Peyer's patch (tissue), 4 donors: ENCODE measurements at regions not wholly inside any gene's neighbourhood (a gene's known extent, or its start where the extent isn't known, plus 50 kb on each side); places are given as distances from the start of the nearest gene placed in this dataset.

Source experiments
- DNase-seq, 3 donors: peaks; one replicate each; pipeline ENCODE4 v3.0.0-alpha.2; 2017 to 2019
- H3K27ac ChIP-seq, 4 donors: fragments of 200-600 bp; sonication (generic); one replicate each; pipeline ENCODE4 v1.5.1; 2016 to 2019
- H3K27me3 ChIP-seq, 2 donors: fragments of 200-600 bp; sonication (generic); one replicate each; pipeline ENCODE4 v1.5.1; 2019
- H3K36me3 ChIP-seq, 3 donors: fragments of 200-600 bp; sonication (generic); one replicate each; pipeline ENCODE4 v1.5.1; 2016 to 2019
- H3K4me1 ChIP-seq, 4 donors: fragments of 200-600 bp; sonication (generic); one replicate each; pipeline ENCODE4 v1.5.1; 2016 to 2019
- H3K4me3 ChIP-seq, 4 donors: fragments of 200-600 bp; sonication (generic); 1 replicate in 3 of 4; 2 replicates in 1 of 4; pipeline ENCODE4 v1.5.1; 2016 to 2019; ENCODE audit warnings: mild to moderate bottlenecking in 1 of 4
- H3K9me3 ChIP-seq, 4 donors: fragments of 200-600 bp; sonication (generic); one replicate each; pipeline ENCODE4 v1.5.1; 2016 to 2019; ENCODE audit warnings: mild to moderate bottlenecking in 1 of 4
- POLR2A ChIP-seq, 2 donors: fragments of 450-650 bp; IDR thresholded peaks; one replicate each; pipeline ENCODE4 v1.5.1; 2017; ENCODE audit warnings: antibody characterized with exemption in 2 of 2, mild to moderate bottlenecking in 2 of 2, moderate library complexity in 2 of 2
- TF ChIP-seq, protein P1 (sequence below), 6 experiments: fragments of 450-650 bp in 4 of 6; fragments of 200-600 bp in 2 of 6; sonication (generic) in 1 of 6; IDR thresholded peaks; one replicate each; pipeline ENCODE4 v1.5.1; 2017 to 2019; ENCODE audit warnings: antibody characterized with exemption in 6 of 6, mild to moderate bottlenecking in 3 of 6, moderate library complexity in 1 of 6

GRCh38 chr18:27261769-27262549 lies 76.9 kb upstream of the CHST9 start:
- TF ChIP-seq, protein P1, sequence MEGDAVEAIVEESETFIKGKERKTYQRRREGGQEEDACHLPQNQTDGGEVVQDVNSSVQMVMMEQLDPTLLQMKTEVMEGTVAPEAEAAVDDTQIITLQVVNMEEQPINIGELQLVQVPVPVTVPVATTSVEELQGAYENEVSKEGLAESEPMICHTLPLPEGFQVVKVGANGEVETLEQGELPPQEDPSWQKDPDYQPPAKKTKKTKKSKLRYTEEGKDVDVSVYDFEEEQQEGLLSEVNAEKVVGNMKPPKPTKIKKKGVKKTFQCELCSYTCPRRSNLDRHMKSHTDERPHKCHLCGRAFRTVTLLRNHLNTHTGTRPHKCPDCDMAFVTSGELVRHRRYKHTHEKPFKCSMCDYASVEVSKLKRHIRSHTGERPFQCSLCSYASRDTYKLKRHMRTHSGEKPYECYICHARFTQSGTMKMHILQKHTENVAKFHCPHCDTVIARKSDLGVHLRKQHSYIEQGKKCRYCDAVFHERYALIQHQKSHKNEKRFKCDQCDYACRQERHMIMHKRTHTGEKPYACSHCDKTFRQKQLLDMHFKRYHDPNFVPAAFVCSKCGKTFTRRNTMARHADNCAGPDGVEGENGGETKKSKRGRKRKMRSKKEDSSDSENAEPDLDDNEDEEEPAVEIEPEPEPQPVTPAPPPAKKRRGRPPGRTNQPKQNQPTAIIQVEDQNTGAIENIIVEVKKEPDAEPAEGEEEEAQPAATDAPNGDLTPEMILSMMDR (IDR thresholded peaks at IDR 0.05) = no peak
- no peak for TF ChIP-seq POLR2A (IDR thresholded peaks at IDR 0.05)
- no peaks in the 10 kb centered on the region for H3K27me3 ChIP-seq

GRCh38 chr18:27253571-27253970 lies 68.5 kb upstream of the CHST9 start:
- Histone ChIP-seq H3K27ac (no peak overlapping the region), H3K36me3 (no peaks in the 10 kb centered on the region), H3K4me1 (no peaks in the 10 kb centered on the region), H3K9me3 (no peaks in the 10 kb centered on the region), H3K4me3 (no peak overlapping the region), H3K27me3 (no peaks in the 10 kb centered on the region)
- no peak for DNase-seq
- TF ChIP-seq POLR2A (IDR thresholded peaks at IDR 0.05) = no peak
- TF ChIP-seq, protein P1 (IDR thresholded peaks at IDR 0.05) = no peak

More at GRCh38 chr18:27261769-27262549, 76.9 kb upstream of the CHST9 start:
- DNase-seq = no peak
- Histone ChIP-seq H3K4me3 (no peak overlapping the region), H3K9me3 (no peaks in the 10 kb centered on the region), H3K4me1 (no peaks in the 10 kb centered on the region), H3K27ac (no peak overlapping the region), H3K36me3 (no peaks in the 10 kb centered on the region)

GRCh38 chr18:27250471-27250870 lies 65.4 kb upstream of the CHST9 start:
- DNase-seq = no peak
- TF ChIP-seq POLR2A (IDR thresholded peaks at IDR 0.05) = no peak
- TF ChIP-seq, protein P1 (IDR thresholded peaks at IDR 0.05) = no peak
- Histone ChIP-seq H3K27me3 (no peaks in the 10 kb centered on the region), H3K4me1 (no peaks in the 10 kb centered on the region), H3K27ac (no peak overlapping the region), H3K36me3 (no peaks in the 10 kb centered on the region), H3K4me3 (no peak overlapping the region), H3K9me3 (no peaks in the 10 kb centered on the region)

- TF ChIP-seq POLR2A (IDR thresholded peaks at IDR 0.05) = no peak
- TF ChIP-seq, protein P1 (IDR thresholded peaks at IDR 0.05) = no peak
- Histone ChIP-seq H3K27me3 (no peaks in the 10 kb centered on the region), H3K36me3 (no peaks in the 10 kb centered on the region), H3K27ac (no peak overlapping the region), H3K9me3 (no peaks in the 10 kb centered on the region), H3K4me1 (no peaks in the 10 kb centered on the region), H3K4me3 (no peak overlapping the region)
- DNase-seq = no peak
Measured at GRCh38 chr18:27249933-27250332, 64.8 kb upstream of the CHST9 start.

- no peak overlapping the region for H3K27ac ChIP-seq
- DNase-seq = no peak
Measured at GRCh38 chr18:27244259-27244658, 59.2 kb upstream of the CHST9 start.

More at GRCh38 chr18:27244259-27244658, 59.2 kb upstream of the CHST9 start:
- no peak overlapping the region for H3K4me3 ChIP-seq
- TF ChIP-seq POLR2A (IDR thresholded peaks at IDR 0.05) = no peak
- TF ChIP-seq, protein P1 (IDR thresholded peaks at IDR 0.05) = no peak
- no peaks in the 10 kb centered on the region for H3K9me3 ChIP-seq
- H3K4me1 ChIP-seq = no peaks in the 10 kb centered on the region
- no peaks in the 10 kb centered on the region for H3K27me3 ChIP-seq
- H3K36me3 ChIP-seq = no peaks in the 10 kb centered on the region
